ENCODE measurements at regions not wholly inside any gene's neighbourhood (a gene's known extent, or its start where the extent isn't known, plus 50 kb on each side); places are given as distances from the start of the nearest gene placed in this dataset.

DNA sequence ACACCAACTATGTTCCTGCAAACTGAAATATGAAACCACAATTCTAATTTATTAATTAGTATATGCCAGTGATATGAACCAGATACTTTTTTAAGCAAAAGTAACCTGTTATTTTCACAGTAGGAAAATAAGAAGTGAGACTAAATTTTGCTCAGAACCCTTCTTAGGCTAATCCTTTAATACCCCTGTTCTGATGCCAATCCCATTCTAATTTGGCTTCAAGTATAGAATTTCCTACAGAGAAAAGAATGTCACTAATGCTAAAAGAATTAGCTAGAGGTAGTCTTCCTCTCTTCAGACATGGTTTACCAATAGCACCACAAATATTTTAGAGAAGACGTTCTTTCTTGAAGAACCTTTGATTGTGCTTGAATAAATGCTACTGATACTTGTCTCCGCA, 758.4 kb downstream of the FLRT2 start:
- TF ChIP-seq IKZF1 (conservative IDR thresholded peaks at IDR 0.05) (no peak), POLR2AphosphoS5 (IDR thresholded peaks at IDR 0.05; ENCODE audit: low read length) (no peak), EZH2 (IDR thresholded peaks at IDR 0.05; ENCODE audit: borderline replicate concordance, control insufficient read depth, low read depth, low read length) (no peak), CBX3 (IDR thresholded peaks at IDR 0.05; ENCODE audit: borderline replicate concordance, low read depth) (no peak), NFYA (IDR thresholded peaks at IDR 0.05; ENCODE audit: borderline replicate concordance, low read depth, low read length) (no peak), POLR2A (IDR thresholded peaks at IDR 0.05; ENCODE audit: low read depth, low read length) (no peak)
- TF ChIP-seq, protein P1, sequence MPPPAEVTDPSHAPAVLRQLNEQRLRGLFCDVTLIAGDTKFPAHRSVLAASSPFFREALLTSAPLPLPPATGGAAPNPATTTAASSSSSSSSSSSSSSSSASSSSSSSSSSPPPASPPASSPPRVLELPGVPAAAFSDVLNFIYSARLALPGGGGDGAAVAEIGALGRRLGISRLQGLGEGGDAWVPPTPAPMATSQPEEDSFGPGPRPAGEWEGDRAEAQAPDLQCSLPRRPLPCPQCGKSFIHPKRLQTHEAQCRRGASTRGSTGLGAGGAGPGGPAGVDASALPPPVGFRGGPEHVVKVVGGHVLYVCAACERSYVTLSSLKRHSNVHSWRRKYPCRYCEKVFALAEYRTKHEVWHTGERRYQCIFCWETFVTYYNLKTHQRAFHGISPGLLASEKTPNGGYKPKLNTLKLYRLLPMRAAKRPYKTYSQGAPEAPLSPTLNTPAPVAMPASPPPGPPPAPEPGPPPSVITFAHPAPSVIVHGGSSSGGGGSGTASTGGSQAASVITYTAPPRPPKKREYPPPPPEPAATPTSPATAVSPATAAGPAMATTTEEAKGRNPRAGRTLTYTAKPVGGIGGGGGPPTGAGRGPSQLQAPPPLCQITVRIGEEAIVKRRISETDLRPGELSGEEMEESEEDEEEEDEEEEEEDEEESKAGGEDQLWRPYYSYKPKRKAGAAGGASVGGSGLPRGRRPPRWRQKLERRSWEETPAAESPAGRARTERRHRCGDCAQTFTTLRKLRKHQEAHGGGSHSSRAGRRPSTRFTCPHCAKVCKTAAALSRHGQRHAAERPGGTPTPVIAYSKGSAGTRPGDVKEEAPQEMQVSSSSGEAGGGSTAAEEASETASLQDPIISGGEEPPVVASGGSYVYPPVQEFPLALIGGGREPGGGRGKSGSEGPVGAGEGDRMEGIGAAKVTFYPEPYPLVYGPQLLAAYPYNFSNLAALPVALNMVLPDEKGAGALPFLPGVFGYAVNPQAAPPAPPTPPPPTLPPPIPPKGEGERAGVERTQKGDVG (CRISPR knock-in tag; IDR thresholded peaks at IDR 0.05), result no peak
